ENCODE measurements at regions not wholly inside any gene's neighbourhood (a gene's known extent, or its start where the extent isn't known, plus 50 kb on each side); places are given as distances from the start of the nearest gene placed in this dataset.

GRCh38 chrX:99914635-99915034 lies 495.4 kb downstream of the PCDH19 start:
- Histone ChIP-seq H3K9me3 (no peaks in the 10 kb centered on the region), H3K27ac (no peak overlapping the region), H3K4me1 (no peaks in the 10 kb centered on the region), H3K27me3 (no peaks in the 10 kb centered on the region), H3K36me3 (no peaks in the 10 kb centered on the region), H3K4me3 (no peak overlapping the region)
- intact Hi-C loops (cut with DNase I) = no loop called here
- 30 to 32% methylated on average over 2 of the region's 2 CpGs for WGBS, 2 donors
- no peak for DNase-seq
- TF ChIP-seq POLR2A (IDR thresholded peaks at IDR 0.05) (no peak), EP300 (IDR thresholded peaks at IDR 0.05) (no peak), CTCF (IDR thresholded peaks at IDR 0.05) (no peak), POLR2AphosphoS5 (IDR thresholded peaks at IDR 0.05) (no peak)

GRCh38 chrX:99913611-99914010 lies 496.5 kb downstream of the PCDH19 start:
- TF ChIP-seq POLR2AphosphoS5 (IDR thresholded peaks at IDR 0.05) (no peak), POLR2A (IDR thresholded peaks at IDR 0.05) (no peak), EP300 (IDR thresholded peaks at IDR 0.05) (no peak), CTCF (IDR thresholded peaks at IDR 0.05) (no peak)
- Histone ChIP-seq H3K4me3 (no peak overlapping the region), H3K36me3 (no peaks in the 10 kb centered on the region), H3K27ac (no peak overlapping the region), H3K4me1 (no peaks in the 10 kb centered on the region), H3K27me3 (no peaks in the 10 kb centered on the region), H3K9me3 (no peaks in the 10 kb centered on the region)
- WGBS, 2 donors = 85 to 86% methylated on average over 5 of the region's 5 CpGs
- no peak for DNase-seq
- intact Hi-C loops (cut with DNase I) = no loop called here

GRCh38 chrX:99909946-99910345 lies 500.1 kb downstream of the PCDH19 start:
- intact Hi-C loops (cut with DNase I) = no loop called here
- no peaks in the 10 kb centered on the region for H3K27me3 ChIP-seq
- no peak for DNase-seq
- no peak overlapping the region for H3K27ac ChIP-seq
- no peaks in the 10 kb centered on the region for H3K36me3 ChIP-seq
- WGBS, 2 donors = 53 to 72% methylated on average over 1 of the region's 1 CpG
- no peak overlapping the region for H3K4me3 ChIP-seq
- no peaks in the 10 kb centered on the region for H3K9me3 ChIP-seq
- no peaks in the 10 kb centered on the region for H3K4me1 ChIP-seq
- TF ChIP-seq POLR2A (IDR thresholded peaks at IDR 0.05) (no peak), CTCF (IDR thresholded peaks at IDR 0.05) (no peak), EP300 (IDR thresholded peaks at IDR 0.05) (no peak), POLR2AphosphoS5 (IDR thresholded peaks at IDR 0.05) (no peak)

GRCh38 chrX:99901091-99901490 lies 509.0 kb downstream of the PCDH19 start:
- DNase-seq = no peak
- Histone ChIP-seq H3K27me3 (no peaks in the 10 kb centered on the region), H3K36me3 (no peaks in the 10 kb centered on the region), H3K4me1 (no peaks in the 10 kb centered on the region), H3K4me3 (no peak overlapping the region), H3K27ac (no peak overlapping the region), H3K9me3 (no peaks in the 10 kb centered on the region)
- no peak for TF ChIP-seq POLR2AphosphoS5 (IDR thresholded peaks at IDR 0.05)
- no peak for TF ChIP-seq CTCF (IDR thresholded peaks at IDR 0.05)
- no peak for TF ChIP-seq POLR2A (IDR thresholded peaks at IDR 0.05)
- TF ChIP-seq EP300 (IDR thresholded peaks at IDR 0.05) = no peak
- intact Hi-C loops (cut with DNase I) = no loop called here
- WGBS, 2 donors = 52 to 70% methylated on average over 4 of the region's 4 CpGs

- no peaks in the 10 kb centered on the region for H3K4me1 ChIP-seq
- H3K27ac ChIP-seq = no peak overlapping the region
- TF ChIP-seq CTCF (IDR thresholded peaks at IDR 0.05) = no peak
- no peak for TF ChIP-seq POLR2A (IDR thresholded peaks at IDR 0.05)
- no peak for TF ChIP-seq POLR2AphosphoS5 (IDR thresholded peaks at IDR 0.05)
- TF ChIP-seq EP300 (IDR thresholded peaks at IDR 0.05) = no peak
- no peaks in the 10 kb centered on the region for H3K9me3 ChIP-seq
- no peaks in the 10 kb centered on the region for H3K27me3 ChIP-seq
- intact Hi-C loops (cut with DNase I) = no loop called here
- WGBS, 2 donors = 90 to 93% methylated on average over 18 of the region's 18 CpGs
- H3K36me3 ChIP-seq = no peaks in the 10 kb centered on the region
- no peak for DNase-seq
- H3K4me3 ChIP-seq = no peak overlapping the region
Measured at GRCh38 chrX:99887918-99888317, 522.2 kb downstream of the PCDH19 start.
